Progenitor cell of endocrine pancreas (in vitro differentiated cells): ENCODE measurements at regions not wholly inside any gene's neighbourhood (a gene's known extent, or its start where the extent isn't known, plus 50 kb on each side); places are given as distances from the start of the nearest gene placed in this dataset.

Source experiments
- DNase-seq: peaks from one replicate; pipeline ENCODE4 v3.0.0; 2021; ENCODE audit warnings: low spot score; ENCODE audit not compliant: unreplicated experiment
- H3K27ac Mint-ChIP-seq: 2 replicates; pipeline ENCODE4 v1.8.0; 2021; ENCODE audit warnings: mild to moderate bottlenecking, moderate library complexity, mixed read lengths
- H3K27me3 Mint-ChIP-seq: 2 replicates; pipeline ENCODE4 v1.8.0; 2021; ENCODE audit warnings: mixed read lengths
- H3K36me3 Mint-ChIP-seq: 2 replicates; pipeline ENCODE4 v1.8.0; 2022; ENCODE audit warnings: mixed read lengths; ENCODE audit not compliant: insufficient read depth
- H3K4me1 Mint-ChIP-seq: 2 replicates; pipeline ENCODE4 v1.8.0; 2021; ENCODE audit warnings: low read depth, mixed read lengths
- H3K4me3 Mint-ChIP-seq: 2 replicates; pipeline ENCODE4 v1.8.0; 2021; ENCODE audit warnings: low read depth, mild to moderate bottlenecking, moderate library complexity, mixed read lengths
- H3K9me3 Mint-ChIP-seq: 2 replicates; pipeline ENCODE4 v1.8.0; 2021; ENCODE audit warnings: low read depth, mixed read lengths
- TF ChIP-seq, protein P1 (sequence below): fragments of 200-600 bp; sonication (generic); IDR thresholded peaks from one replicate; pipeline ENCODE4 v1.5.0; 2021; ENCODE audit warnings: antibody characterized with exemption, mild to moderate bottlenecking; ENCODE audit not compliant: unreplicated experiment

DNA sequence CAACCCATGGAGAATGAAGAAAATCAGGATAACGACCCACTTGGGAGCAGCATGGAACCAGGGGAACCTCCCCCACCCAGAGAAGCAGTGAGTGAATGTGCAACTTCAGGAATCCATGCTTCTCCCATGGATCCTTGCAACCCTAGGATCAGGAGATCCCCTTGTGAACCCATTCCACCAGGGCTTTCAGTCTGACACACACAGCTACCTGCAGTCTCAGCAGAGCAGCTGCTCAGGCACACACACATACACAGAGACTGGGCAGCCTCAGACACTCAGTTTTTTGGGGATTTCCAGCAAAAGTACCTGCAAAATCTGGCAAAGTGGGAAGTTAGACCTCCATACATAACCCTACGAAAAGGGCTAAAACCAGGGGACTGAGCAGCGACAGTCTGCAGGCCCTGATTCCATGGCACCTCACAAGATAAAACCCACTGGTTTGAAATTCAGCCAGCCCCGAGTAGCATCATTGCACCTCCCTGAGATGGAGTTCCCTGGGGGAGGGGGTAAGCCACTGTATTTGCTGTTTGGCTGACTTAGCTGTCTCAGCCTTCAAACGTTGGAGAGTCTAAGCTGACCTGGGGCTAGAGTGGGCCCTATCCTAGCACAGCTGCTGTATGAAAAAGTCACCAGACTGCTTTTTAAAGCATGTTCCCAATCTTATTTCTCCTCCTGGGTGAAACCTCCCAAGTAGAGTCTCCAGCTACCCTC lies 737.5 kb upstream of the NDST4 start:
- no peak overlapping the region for H3K4me3 Mint-ChIP-seq
- H3K27me3 Mint-ChIP-seq = no peaks in the 10 kb centered on the region
- DNase-seq = no peak
- H3K36me3 Mint-ChIP-seq = no peaks in the 10 kb centered on the region
- no peaks in the 10 kb centered on the region for H3K9me3 Mint-ChIP-seq
- TF ChIP-seq, protein P1, sequence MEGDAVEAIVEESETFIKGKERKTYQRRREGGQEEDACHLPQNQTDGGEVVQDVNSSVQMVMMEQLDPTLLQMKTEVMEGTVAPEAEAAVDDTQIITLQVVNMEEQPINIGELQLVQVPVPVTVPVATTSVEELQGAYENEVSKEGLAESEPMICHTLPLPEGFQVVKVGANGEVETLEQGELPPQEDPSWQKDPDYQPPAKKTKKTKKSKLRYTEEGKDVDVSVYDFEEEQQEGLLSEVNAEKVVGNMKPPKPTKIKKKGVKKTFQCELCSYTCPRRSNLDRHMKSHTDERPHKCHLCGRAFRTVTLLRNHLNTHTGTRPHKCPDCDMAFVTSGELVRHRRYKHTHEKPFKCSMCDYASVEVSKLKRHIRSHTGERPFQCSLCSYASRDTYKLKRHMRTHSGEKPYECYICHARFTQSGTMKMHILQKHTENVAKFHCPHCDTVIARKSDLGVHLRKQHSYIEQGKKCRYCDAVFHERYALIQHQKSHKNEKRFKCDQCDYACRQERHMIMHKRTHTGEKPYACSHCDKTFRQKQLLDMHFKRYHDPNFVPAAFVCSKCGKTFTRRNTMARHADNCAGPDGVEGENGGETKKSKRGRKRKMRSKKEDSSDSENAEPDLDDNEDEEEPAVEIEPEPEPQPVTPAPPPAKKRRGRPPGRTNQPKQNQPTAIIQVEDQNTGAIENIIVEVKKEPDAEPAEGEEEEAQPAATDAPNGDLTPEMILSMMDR = no peak
- no peaks in the 10 kb centered on the region for H3K4me1 Mint-ChIP-seq
- H3K27ac Mint-ChIP-seq = no peak overlapping the region

DNA sequence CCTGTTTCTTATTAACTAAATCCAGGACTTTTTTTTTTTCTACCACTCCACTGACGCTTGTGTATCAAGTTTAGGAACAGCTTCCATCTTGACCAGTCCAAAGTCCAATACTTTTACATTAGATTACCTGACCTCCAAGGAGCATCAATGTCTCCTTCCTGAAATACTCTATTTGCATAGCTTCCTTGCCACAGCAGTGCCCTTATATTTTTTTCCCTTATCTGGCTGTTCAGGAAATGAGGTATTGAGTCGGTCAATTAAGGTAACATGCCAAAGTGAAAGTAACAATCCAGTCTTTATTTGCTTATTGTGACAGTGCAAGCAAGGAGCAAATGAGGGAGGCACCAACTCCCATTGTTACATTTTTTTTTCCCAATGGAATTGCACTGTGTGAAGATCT lies 730.8 kb upstream of the NDST4 start:
- no peaks in the 10 kb centered on the region for H3K27me3 Mint-ChIP-seq

DNA sequence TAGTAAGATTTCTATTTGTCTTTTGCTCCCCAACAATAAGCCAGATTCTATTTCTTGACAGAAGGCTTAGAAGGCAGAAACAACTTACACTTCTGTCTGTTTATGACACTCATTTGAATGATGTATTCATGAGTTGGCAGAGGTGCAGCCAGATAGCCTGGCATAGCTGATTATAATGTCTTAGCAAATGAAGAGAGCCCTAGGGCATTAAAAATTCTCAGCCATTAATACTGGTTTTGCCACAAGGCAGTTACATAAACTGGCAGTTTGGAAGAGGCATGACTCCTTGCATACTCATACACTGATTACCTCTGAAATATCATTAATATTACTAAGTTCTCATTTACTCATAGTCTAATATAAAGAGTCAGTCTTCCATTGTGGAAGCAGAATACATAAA lies 728.5 kb upstream of the NDST4 start:
- no peaks in the 10 kb centered on the region for H3K36me3 Mint-ChIP-seq
- no peaks in the 10 kb centered on the region for H3K27me3 Mint-ChIP-seq

More for the DNA sequence above, 730.8 kb upstream of the NDST4 start:
- H3K36me3 Mint-ChIP-seq = no peaks in the 10 kb centered on the region
- peaks cover 11% of the 10 kb centered on the region for H3K4me1 Mint-ChIP-seq
- peaks cover 10% of the 10 kb centered on the region for H3K9me3 Mint-ChIP-seq
- H3K4me3 Mint-ChIP-seq = no peak overlapping the region
- TF ChIP-seq, protein P1 = no peak
- no peak for DNase-seq
- H3K27ac Mint-ChIP-seq = peak overlapping the region; percentile 85

DNA sequence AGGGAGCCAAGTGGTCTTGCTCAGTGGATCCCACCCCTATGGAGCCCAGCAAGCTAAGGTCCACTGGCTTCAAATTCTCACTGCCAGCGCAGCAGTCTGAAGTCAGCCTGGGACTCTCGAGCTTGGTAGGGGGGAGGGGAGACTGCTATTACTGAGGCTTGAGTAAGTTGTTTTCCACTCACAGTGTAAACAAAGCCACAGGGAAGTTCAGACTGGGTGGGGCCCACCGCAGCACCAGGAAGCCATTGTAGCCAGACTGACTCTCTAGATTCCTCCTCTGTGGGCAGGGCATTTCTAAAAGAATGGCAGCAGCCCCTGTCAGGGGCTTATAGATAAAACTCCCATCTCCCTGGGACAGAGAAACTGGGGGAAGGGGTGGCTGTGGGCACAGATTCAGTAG lies 721.0 kb upstream of the NDST4 start:
- Mint-ChIP-seq H3K36me3 (peaks cover 1% of the 10 kb centered on the region), H3K27me3 (no peaks in the 10 kb centered on the region), H3K4me1 (no peaks in the 10 kb centered on the region), H3K4me3 (no peak overlapping the region), H3K27ac (no peak overlapping the region), H3K9me3 (peaks cover 40% of the 10 kb centered on the region)
- TF ChIP-seq, protein P1 = no peak
- no peak for DNase-seq

More for the DNA sequence above, 728.5 kb upstream of the NDST4 start:
- peaks cover 11% of the 10 kb centered on the region for H3K4me1 Mint-ChIP-seq
- H3K9me3 Mint-ChIP-seq = peaks cover 28% of the 10 kb centered on the region
- H3K27ac Mint-ChIP-seq = no peak overlapping the region
- TF ChIP-seq, protein P1 = no peak
- no peak overlapping the region for H3K4me3 Mint-ChIP-seq
- no peak for DNase-seq

DNA sequence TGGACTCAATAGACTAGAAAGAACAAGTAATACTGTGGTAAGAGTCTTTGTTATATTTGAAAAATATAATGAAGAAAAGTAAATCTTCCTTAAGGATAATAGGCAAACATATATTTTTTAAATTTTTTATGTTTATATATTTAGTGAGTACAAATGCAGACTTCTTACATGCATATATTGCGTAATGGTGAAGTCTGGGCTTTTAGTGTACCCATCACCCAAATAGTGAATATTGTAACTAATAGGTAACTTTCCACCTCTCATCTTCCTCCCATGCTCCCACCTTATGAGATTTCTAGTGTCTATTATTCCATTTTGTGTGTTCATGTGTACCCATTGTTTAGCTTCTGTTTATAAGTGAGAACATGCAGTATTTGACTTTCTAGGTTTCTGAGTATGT lies 711.2 kb upstream of the NDST4 start:
- no peaks in the 10 kb centered on the region for H3K4me1 Mint-ChIP-seq
- TF ChIP-seq, protein P1 = no peak
- no peak overlapping the region for H3K27ac Mint-ChIP-seq
- H3K36me3 Mint-ChIP-seq = no peaks in the 10 kb centered on the region
- peaks cover 6% of the 10 kb centered on the region for H3K9me3 Mint-ChIP-seq
- no peak overlapping the region for H3K4me3 Mint-ChIP-seq
- no peak for DNase-seq
- H3K27me3 Mint-ChIP-seq = no peaks in the 10 kb centered on the region
